IMR-90 (cell line): ENCODE measurements at regions not wholly inside any gene's neighbourhood (a gene's known extent, or its start where the extent isn't known, plus 50 kb on each side); places are given as distances from the start of the nearest gene placed in this dataset.

ENCODE experiments used
- ATAC-seq: fragments of 200-7000 bp; cut with Tn5 transposase; 2 replicates; pipeline ENCODE4 v1.9.1; 2020; ENCODE audit warnings: low read depth, mild to moderate bottlenecking, moderate library complexity
- BruUV-seq: library from RNA; stranded (reverse); fragments of 400-500 nt; replicated peaks from 2 replicates; lab custom pipeline; 2021; lab: Mats Ljungman, UMichigan
- CTCF ChIA-PET: fragments of 300-600 bp; formaldehyde crosslinking; extraction: SDS; loops from one replicate; lab custom pipeline; 2021; ENCODE audit warnings: antibody characterized with exemption; lab: Yijun Ruan, JAX
- POLR2A ChIA-PET: fragments of 300-600 bp; sonication (Branson Sonifier 250); formaldehyde crosslinking; loops from one replicate; lab custom pipeline; 2022; ENCODE audit warnings: antibody characterized with exemption; ENCODE audit not compliant: unreplicated experiment; lab: Charles Lee
- DNase-seq: peaks from one replicate; pipeline ENCODE4 v3.0.0; 2013
- H2AFZ ChIP-seq: replicated peaks from 2 replicates; pipeline ENCODE3; 2013; ENCODE audit warnings: low read length, mild to moderate bottlenecking; ENCODE audit not compliant: poor library complexity
- H2AK5ac ChIP-seq: 2 replicates; pipeline ENCODE4 v1.6.1; 2013; ENCODE audit warnings: low read depth, low read length, inconsistent platforms
- H2AK9ac ChIP-seq: replicated peaks from 2 replicates; pipeline ENCODE3; 2013; ENCODE audit warnings: mild to moderate bottlenecking, low read depth, low read length, moderate library complexity; ENCODE audit not compliant: poor library complexity
- H2BK120ac ChIP-seq: 2 replicates; pipeline ENCODE4 v1.6.1; 2013; ENCODE audit warnings: low read depth, low read length, inconsistent platforms
- H2BK15ac ChIP-seq: 3 replicates; pipeline ENCODE4 v1.6.1; 2013; ENCODE audit warnings: low read depth, low read length, inconsistent platforms
- H2BK20ac ChIP-seq: 2 replicates; pipeline ENCODE4 v1.6.1; 2013; ENCODE audit warnings: low read depth, mild to moderate bottlenecking, inconsistent platforms, low read length, moderate library complexity
- H2BK5ac ChIP-seq: 2 replicates; pipeline ENCODE4 v1.6.1; 2013; ENCODE audit warnings: mild to moderate bottlenecking, low read depth, low read length, inconsistent platforms; ENCODE audit not compliant: poor library complexity, severe bottlenecking
- H3K14ac ChIP-seq: replicated peaks from 2 replicates; pipeline ENCODE4 v1.6.1; 2013; ENCODE audit warnings: low read depth, low read length, inconsistent platforms
- H3K18ac ChIP-seq: 2 replicates; pipeline ENCODE4 v1.6.1; 2013; ENCODE audit warnings: low read depth, low read length, control low read depth
- H3K23ac ChIP-seq: 2 replicates; pipeline ENCODE4 v1.6.1; 2013; ENCODE audit warnings: low read depth, low read length, inconsistent platforms
- H3K27ac ChIP-seq: 2 replicates; pipeline ENCODE4 v1.5.1; 2013; ENCODE audit warnings: mild to moderate bottlenecking, control low read depth, low read length; ENCODE audit not compliant: insufficient read depth
- H3K27me3 ChIP-seq: 2 replicates; pipeline ENCODE4 v1.6.1; 2013; ENCODE audit warnings: low read length; ENCODE audit not compliant: control insufficient read depth, insufficient read depth
- H3K36me3 ChIP-seq: 2 replicates; pipeline ENCODE4 v1.6.1; 2013; ENCODE audit warnings: low read length, mixed read lengths; ENCODE audit not compliant: control insufficient read depth, insufficient read depth
- H3K4ac ChIP-seq: 2 replicates; pipeline ENCODE4 v1.6.1; 2013; ENCODE audit warnings: low read depth, low read length, inconsistent platforms
- H3K4me1 ChIP-seq: 2 replicates; pipeline ENCODE4 v1.6.1; 2013; ENCODE audit warnings: low read length, mixed read lengths; ENCODE audit not compliant: control insufficient read depth, insufficient read depth
- H3K4me2 ChIP-seq: 2 replicates; pipeline ENCODE4 v1.6.1; 2013; ENCODE audit warnings: low read depth, mild to moderate bottlenecking, control low read depth, low read length, moderate library complexity
- H3K4me3 ChIP-seq: 2 replicates; pipeline ENCODE4 v1.5.1; 2013; ENCODE audit warnings: low read depth, mild to moderate bottlenecking, control low read depth, low read length, moderate library complexity; ENCODE audit not compliant: insufficient read depth
- H3K56ac ChIP-seq: 2 replicates; pipeline ENCODE4 v1.6.1; 2013; ENCODE audit warnings: low read length, inconsistent platforms; ENCODE audit not compliant: insufficient read depth; ENCODE audit errors: extremely low read depth
- H3K79me1 ChIP-seq, 2 experiments: 2 replicates each; pipeline ENCODE4 v1.6.1; 2013; ENCODE audit warnings: low read length in 2 of 2, inconsistent platforms in 1 of 2, low read depth in 1 of 2
- H3K9ac ChIP-seq: 2 replicates; pipeline ENCODE4 v1.6.1; 2013; ENCODE audit warnings: low read depth, low read length, control low read depth
- H3K9me1 ChIP-seq: 2 replicates; pipeline ENCODE4 v1.6.1; 2013; ENCODE audit warnings: low read length, inconsistent platforms; ENCODE audit not compliant: insufficient read depth
- H3K9me3 ChIP-seq: 2 replicates; pipeline ENCODE4 v1.6.1; 2013; ENCODE audit warnings: low read length; ENCODE audit not compliant: control insufficient read depth, insufficient read depth
- H4K20me1 ChIP-seq: 2 replicates; pipeline ENCODE4 v1.6.1; 2013; ENCODE audit warnings: low read length, inconsistent platforms; ENCODE audit not compliant: insufficient read depth
- H4K5ac ChIP-seq: 2 replicates; pipeline ENCODE4 v1.6.1; 2013; ENCODE audit warnings: mild to moderate bottlenecking, low read depth, low read length, control low read depth
- H4K8ac ChIP-seq, 2 experiments: 2 replicates each; pipeline ENCODE4 v1.6.1; 2013; ENCODE audit warnings: low read depth in 2 of 2, low read length in 2 of 2, control low read depth in 1 of 2, inconsistent platforms in 1 of 2
- H4K91ac ChIP-seq: 2 replicates; pipeline ENCODE4 v1.6.1; 2013; ENCODE audit warnings: low read depth, low read length, inconsistent platforms; ENCODE audit not compliant: insufficient read depth
- CEBPB ChIP-seq: IDR thresholded peaks from 2 replicates; pipeline ENCODE4 v1.6.1; 2012; ENCODE audit warnings: low read depth, low read length, improper control_type of control experiment
- SMC3 ChIP-seq: fragments of 150-350 bp; IDR thresholded peaks from 2 replicates; pipeline ENCODE4 v1.6.1; 2016; ENCODE audit warnings: low read depth, mild to moderate bottlenecking, antibody characterized with exemption, low read length, moderate library complexity
- dilution Hi-C: fragments of 300-500 bp; cut with HindIII; formaldehyde crosslinking; loops from one replicate; pipeline ENCODE4 v1.14.3; 2018; ENCODE audit warnings: low sequenced_read_pairs; ENCODE audit not compliant: unreplicated experiment
- in situ Hi-C: fragments of 300-500 bp; cut with MboI; formaldehyde crosslinking; loops from 3 replicates; pipeline ENCODE4 v1.14.3; 2019; ENCODE audit warnings: low sequenced_read_pairs, inconsistent platforms, mixed read lengths
- intact Hi-C: fragments of 100-400 bp; cut with micrococcal nuclease; formaldehyde crosslinking; loops from 2 replicates; pipeline ENCODE4 v1.10.0; 2022

- Histone ChIP-seq H4K20me1 (no peaks in the 10 kb centered on the region), H3K18ac (no peak overlapping the region), H2AK9ac (no peak overlapping the region), H2BK5ac (peak overlapping the region; percentile 33), H4K91ac (no peak overlapping the region), H3K4me3 (no peak overlapping the region), H2BK15ac (no peak overlapping the region), H2AK5ac (no peak overlapping the region), H4K8ac (no peak overlapping the region), H3K9ac (no peak overlapping the region), H4K5ac (no peak overlapping the region), H3K14ac (no peak overlapping the region), H3K27me3 (no peaks in the 10 kb centered on the region), H3K36me3 (no peaks in the 10 kb centered on the region), H3K23ac (no peak overlapping the region), H2BK120ac (no peak overlapping the region), H3K4me1 (no peaks in the 10 kb centered on the region), H3K27ac (no peak overlapping the region), H3K79me1 (no peaks in the 10 kb centered on the region), H3K4me2 (no peak overlapping the region), H3K56ac (no peak overlapping the region), H3K9me3 (no peaks in the 10 kb centered on the region), H2AFZ (no peak overlapping the region), H3K4ac (no peak overlapping the region), H2BK20ac (peak overlapping the region; percentile 22; the same call in 1 of the 2 replicates), H3K9me1 (no peaks in the 10 kb centered on the region)
- ATAC-seq, result peak; percentile 95
- no TSS peak for BruUV-seq
- POLR2A ChIA-PET, result no interaction called here
- TF ChIP-seq SMC3 (no peak), CEBPB (peak; percentile 28; the same call in 1 of the 2 replicates)
- in situ Hi-C loops, result no loop called here
- intact Hi-C loops, result loop anchor here (1.0 kb wide), 1 partner anchor 92 kb away; no protein-coding TSS in a partner anchor
- dilution Hi-C loops, result no loop called here
- DNase-seq, result peak; percentile 86
- CTCF ChIA-PET, result no interaction called here
These were observed 1131.4 kb downstream of the IGSF11 start for GRCh38 chr3:117903226-117903625.
